Endothelial cell of hepatic sinusoid (primary cell): ENCODE measurements at regions not wholly inside any gene's neighbourhood (a gene's known extent, or its start where the extent isn't known, plus 50 kb on each side); places are given as distances from the start of the nearest gene placed in this dataset.
"Not testable (repeated sequence)": the region's sequence is repeated elsewhere in the genome, so short reads cannot be mapped to it uniquely, and the experiment has no call there.

Experiments used
- in situ Hi-C: cut with HindIII; loops from 2 replicates; pipeline ENCODE4 v1.10.0; 2017; ENCODE audit warnings: low sequenced_read_pairs

GRCh38 chr18:38771620-38772019 is 1206.0 kb upstream of the CELF4 start:
- in situ Hi-C loops: not testable (repeated sequence)

DNA sequence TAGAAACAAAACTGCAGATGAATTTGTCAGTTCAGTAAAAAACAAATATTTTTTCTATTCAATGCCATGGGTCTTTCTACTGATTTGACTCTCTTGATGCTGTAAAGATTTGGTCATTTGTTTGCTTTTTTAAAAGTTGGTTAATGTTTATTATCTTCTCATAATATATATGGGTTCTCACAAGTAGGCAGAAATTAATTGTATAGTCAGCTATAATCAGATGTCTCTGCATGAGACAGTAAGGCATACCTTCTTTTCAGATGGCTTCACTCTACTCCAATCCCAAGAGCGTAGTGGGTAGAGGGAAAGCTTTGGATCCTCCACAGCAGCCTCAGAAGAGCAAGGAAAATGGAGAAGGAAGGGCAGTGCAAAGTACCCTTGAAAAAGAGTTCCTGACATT is 1202.9 kb upstream of the CELF4 start:
- in situ Hi-C loops: no loop called here

- in situ Hi-C loops: no loop called here
Observed at GRCh38 chr18:38759457-38759856, 1193.9 kb upstream of the CELF4 start.

DNA sequence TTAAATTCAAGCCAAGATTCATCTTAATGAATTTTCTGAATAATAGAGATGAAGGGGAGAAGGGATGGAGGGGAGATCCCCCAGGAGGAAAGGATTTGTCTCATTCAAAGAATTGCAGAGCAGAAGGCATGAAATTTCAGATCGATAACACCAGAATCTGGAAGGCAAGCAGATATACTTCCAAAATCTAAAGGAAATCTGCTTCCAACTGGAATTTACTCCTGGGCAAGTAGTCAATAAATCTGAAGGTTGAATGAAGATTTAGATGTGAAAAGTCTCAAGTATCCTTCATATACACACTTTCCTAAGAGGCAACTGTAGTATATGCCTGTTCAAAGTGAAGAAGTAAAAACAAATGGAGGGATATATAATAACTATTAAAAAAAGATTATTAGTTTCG is 1190.8 kb upstream of the CELF4 start:
- in situ Hi-C loops: no loop called here

DNA sequence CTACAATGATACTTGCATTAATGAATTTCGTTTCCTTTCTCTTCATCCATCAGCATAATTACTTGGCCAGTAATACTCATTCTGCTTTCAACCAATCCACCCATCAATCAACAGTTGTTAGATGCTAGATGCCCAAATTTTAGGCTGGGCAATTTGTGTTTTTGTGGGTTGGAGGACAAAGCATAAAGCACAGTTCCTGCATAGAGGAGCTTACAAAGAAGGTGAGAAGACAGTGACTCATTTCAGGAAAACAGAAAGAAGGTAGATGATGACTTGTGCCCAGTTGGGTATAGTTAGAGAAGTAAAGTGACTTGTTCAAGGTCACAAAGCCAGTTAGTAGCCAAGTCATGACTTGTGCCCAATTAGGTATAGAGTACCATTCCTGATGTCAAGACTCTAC is 1186.8 kb upstream of the CELF4 start:
- in situ Hi-C loops: no loop called here

DNA sequence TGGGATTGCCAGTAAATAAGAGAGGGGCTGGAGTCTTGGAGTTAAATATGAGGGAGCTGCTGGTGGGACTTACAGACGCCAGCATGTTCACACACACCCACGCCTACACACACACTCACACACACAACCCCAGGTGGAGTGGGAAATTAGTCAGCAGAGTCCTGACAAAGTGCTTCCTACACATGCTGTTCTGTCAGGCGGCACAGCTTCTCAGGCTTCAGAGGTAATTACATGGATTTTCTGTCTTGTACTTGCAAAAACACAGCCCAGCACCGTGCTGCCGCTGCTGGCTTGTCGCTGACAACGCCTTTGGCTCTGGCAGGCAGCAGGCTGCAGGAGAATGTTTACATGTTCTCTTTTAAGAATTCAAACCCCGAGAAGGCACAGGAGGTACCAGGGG is 1186.3 kb upstream of the CELF4 start:
- in situ Hi-C loops: no loop called here

DNA sequence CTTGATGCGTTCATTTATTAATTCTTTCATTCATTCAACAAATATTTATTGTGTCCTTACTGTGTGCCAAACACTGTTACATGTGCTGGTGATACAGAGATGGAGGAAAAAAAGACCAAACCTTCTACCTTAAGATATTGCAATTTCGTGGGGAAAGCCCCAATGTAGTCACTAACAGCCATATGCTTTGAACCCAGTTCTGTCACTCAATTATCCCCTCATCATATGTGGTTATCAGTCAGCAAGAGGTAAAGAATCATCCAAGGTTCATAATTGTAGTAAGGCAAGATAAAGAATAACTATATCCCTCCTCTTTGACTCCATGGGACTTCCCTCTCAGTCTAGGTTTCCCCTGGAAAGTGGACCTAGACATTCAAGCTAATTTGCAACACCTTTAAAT is 1185.6 kb upstream of the CELF4 start:
- in situ Hi-C loops: no loop called here

DNA sequence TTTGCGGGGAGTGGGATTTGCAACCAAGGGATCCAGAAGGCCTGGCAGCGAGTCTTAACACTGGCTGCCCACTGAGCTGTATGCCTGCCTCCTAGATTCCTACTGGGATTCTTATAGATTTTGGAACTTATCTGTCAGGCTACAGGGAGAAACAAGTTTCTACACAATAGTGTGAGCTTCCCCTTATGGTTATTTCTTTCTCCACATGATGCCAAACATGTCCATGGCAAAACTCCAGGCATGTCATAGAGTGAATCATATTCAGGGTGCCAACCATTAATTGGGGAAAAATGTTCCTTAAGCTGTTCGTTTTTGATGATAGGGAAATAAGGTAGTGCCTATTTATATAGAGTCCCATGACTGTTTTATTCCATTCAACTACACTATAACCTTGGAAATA is 1185.2 kb upstream of the CELF4 start:
- in situ Hi-C loops: no loop called here

DNA sequence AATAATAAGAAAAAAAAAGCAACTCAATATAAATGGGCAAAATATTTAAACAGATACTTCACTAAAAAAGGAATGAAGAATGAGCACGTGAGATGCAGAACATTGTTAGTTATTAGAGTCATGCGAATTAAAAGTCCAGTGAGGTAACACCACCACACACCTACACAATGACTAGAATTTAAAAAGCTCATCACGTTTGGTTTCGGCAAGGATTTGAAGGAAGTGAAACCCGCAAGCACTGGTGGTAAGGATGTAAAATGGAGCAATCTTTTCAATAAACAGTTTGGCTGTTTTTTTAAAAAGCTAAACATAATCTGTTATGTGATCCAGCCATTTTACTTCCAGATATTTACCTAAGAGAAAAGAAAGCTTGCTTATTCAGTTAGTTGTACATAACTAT is 1181.6 kb upstream of the CELF4 start:
- in situ Hi-C loops: no loop called here

DNA sequence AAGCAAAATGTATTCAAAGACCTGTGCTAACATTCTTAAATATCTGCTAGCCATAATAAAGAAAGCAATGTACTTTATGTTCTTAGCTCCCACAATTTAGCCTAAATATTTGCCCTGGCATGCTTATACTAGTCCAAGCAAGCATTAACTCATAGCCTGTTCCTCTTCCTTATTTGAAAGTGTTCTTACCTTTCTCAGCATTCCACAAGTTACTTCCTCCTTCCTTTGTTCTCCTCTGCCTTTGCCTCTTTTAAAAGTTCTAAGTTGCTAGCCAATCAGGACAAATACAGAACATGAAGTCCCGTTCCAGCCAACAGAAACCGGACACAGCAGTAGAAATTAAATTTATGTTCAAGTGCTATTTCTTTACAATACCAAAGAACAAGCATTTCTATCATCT is 1154.6 kb upstream of the CELF4 start:
- in situ Hi-C loops: not testable (repeated sequence)

GRCh38 chr18:38718365-38718901 is 1152.8 kb upstream of the CELF4 start:
- in situ Hi-C loops: no loop called here

- in situ Hi-C loops: no loop called here
Observed at GRCh38 chr18:38709122-38709521, 1143.5 kb upstream of the CELF4 start.

- in situ Hi-C loops: no loop called here
Observed at GRCh38 chr18:38706373-38706772, 1140.8 kb upstream of the CELF4 start.

- in situ Hi-C loops: no loop called here
Observed at GRCh38 chr18:38698088-38698487, 1132.5 kb upstream of the CELF4 start.

- in situ Hi-C loops: no loop called here
Observed at GRCh38 chr18:38695559-38696280, 1130.1 kb upstream of the CELF4 start.

DNA sequence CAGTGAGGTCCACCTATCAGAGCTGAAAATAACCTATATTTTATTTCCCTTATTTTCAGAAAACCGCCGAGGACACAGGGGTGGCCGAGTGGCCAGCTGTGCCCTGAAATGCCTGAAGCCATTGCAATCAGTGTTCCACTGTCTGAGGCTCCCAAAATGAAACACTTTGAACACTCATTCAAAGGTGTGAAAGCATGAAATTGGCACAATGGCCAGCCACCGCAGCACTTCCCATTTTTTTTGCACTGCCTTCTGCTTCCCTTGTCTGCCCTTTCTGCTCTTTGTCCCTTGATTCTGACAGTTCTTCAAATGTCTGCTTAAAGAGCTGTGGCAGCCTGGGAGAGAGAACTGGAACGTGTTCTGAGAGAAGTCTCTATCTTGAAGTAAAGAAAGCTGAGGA is 1127.5 kb upstream of the CELF4 start:
- in situ Hi-C loops: no loop called here

- in situ Hi-C loops: no loop called here
Observed at GRCh38 chr18:38690626-38691025, 1125.0 kb upstream of the CELF4 start.

DNA sequence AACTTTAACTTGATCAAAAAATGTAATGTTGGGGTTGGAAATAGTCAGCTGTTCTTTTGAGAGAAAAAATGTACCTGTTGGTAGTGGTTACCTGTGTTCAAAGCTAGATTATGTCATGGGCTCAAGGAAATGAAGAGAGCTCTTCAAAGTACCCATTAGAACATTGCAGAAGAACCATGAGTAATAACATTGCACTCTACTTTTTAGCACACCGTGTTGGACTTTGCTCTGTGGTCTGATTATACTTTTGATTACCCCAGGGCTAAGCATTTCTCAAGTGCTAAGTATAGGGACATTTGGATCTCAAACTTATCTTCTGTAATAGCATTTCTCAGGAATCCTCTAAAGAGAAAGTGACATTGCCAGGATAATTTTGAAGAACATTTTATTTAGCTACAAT is 1122.8 kb upstream of the CELF4 start:
- in situ Hi-C loops: no loop called here

GRCh38 chr18:38670486-38670885 is 1104.9 kb upstream of the CELF4 start:
- in situ Hi-C loops: no loop called here

- in situ Hi-C loops: no loop called here
Observed at GRCh38 chr18:38664929-38665328, 1099.3 kb upstream of the CELF4 start.

DNA sequence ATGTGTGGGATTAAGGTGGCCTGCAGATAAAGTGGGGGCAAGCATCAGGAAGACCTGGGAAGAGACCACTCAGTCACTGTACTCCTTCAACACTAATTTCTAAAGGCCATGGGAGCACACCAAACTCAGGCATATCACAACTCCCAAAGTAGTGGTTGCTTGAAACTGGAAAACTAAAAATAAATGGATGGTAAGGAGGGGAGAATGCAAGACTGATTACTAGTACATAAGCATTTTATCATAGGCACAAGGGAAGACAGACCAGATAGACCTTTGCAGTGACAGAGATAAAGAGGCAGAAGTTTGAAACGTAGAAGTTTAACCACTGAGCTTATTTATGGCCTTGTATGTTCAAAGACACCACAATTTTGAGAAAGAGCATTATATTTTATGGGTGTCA is 1098.1 kb upstream of the CELF4 start:
- in situ Hi-C loops: no loop called here

DNA sequence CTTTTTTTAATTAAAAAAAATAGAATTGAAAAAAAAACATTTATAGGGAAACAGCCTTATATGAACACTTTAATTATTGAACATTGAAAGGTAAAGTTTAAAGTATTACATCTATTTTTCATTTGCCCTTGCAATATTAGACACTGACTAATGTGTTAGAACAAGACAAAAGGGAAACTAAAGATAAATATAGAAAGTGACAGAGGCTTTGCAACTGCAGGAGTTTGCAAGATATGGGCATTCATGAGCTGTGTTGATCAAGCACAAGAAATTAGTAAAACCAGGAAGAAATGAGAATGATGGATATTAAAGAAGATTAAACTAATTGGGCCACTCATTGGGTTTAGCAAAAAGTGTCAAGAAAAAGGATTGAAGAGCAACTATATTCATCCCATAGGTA is 1097.7 kb upstream of the CELF4 start:
- in situ Hi-C loops: no loop called here

DNA sequence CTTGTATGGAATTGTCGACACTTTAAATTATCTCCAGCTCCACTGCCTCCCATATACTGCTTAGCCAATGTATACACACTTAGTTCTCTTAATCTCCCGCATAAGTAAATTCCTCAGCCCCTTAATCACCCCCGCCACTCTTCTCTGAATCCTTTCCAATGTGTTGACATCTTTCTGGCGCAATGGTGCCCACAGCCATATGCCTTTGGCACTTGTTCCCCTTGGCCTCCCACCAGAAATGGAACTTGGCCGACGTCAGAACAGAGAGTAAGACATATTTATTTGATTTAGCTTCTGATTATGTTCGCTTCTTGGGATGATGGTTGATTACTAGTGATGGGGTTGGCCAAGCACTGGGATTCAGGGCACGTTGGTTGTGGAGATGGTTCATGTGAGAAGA is 1089.3 kb upstream of the CELF4 start:
- in situ Hi-C loops: no loop called here
